HG02759 (cell line): ENCODE measurements at regions not wholly inside any gene's neighbourhood (a gene's known extent, or its start where the extent isn't known, plus 50 kb on each side); places are given as distances from the start of the nearest gene placed in this dataset.
"Not testable (repeated sequence)": the region's sequence is repeated elsewhere in the genome, so short reads cannot be mapped to it uniquely, and the experiment has no call there.

Source experiments
- ATAC-seq: cut with Tn5 transposase; IDR thresholded peaks from one replicate; pipeline ENCODE4 v1.9.1; 2021; ENCODE audit warnings: mild to moderate bottlenecking, moderate library complexity; ENCODE audit not compliant: unreplicated experiment

DNA sequence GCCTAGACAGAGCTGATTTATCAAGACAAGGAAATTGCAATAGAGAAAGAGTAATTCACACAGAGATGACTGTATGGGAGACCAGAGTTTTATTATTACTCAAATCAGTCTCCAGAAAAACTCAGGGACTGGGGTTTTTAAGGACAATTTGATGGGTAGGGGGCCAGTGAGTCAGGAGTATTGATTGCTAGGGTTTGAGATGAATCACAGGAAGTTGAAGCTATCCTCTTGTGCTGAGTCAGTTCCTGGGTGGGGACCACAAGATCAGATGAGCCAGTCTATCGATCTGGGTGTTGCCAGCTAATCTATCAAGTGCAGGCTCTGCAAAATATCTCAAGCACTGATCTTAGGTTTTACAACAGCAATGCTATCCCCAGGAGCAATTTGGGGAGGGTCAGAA is 87.4 kb upstream of the TGIF2LY start:
- not testable (repeated sequence) for ATAC-seq

DNA sequence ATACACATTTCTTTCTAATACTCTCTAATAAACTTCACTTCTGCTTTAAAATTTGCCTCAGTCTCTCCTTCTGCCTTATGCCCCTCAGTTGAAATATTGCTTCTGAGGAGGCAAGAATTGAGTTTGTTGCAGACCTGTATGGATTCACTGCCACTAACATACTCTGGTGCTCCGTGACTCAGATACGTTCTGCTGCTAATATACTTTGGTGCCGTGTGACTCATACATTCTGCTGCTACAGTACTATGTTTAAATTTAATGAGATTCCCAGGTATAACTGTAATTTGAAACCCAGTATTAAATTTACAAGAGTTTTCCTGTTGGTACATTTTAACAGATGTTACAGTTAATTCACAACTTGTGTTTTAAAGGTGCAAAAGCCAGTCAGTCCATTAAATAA is 84.3 kb upstream of the TGIF2LY start:
- ATAC-seq = not testable (repeated sequence)

DNA sequence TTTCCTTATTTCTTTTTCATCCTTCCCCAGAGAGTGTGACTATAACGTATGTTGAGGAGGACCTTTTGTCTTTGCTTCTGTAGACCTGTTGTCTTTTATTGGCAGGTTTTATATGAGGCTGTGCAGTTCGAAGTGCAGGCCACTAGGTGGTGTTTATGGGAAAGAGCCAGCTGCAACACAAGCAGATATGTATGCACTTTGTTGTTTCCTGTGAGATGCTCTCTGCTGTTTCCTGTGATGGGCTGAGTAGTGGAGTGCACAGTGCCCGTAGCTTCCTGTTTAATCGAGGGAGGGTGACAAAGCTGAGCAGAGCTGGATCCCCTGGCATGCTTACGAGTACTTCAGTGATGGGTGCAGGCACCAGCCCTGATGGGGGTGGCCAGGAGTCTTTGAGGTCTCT is 51.8 kb upstream of the TGIF2LY start:
- ATAC-seq = peak; percentile 97
